IPS-18a (cell line): ENCODE measurements at regions not wholly inside any gene's neighbourhood (a gene's known extent, or its start where the extent isn't known, plus 50 kb on each side); places are given as distances from the start of the nearest gene placed in this dataset.

Source experiments
- H3K27ac ChIP-seq: one replicate; pipeline ENCODE4 v1.5.1; 2013; ENCODE audit warnings: low read length
- H3K27me3 ChIP-seq: one replicate; pipeline ENCODE4 v1.6.1; 2013; ENCODE audit warnings: mild to moderate bottlenecking, low read length; ENCODE audit not compliant: control insufficient read depth, insufficient read depth
- H3K36me3 ChIP-seq: one replicate; pipeline ENCODE4 v1.6.1; 2013; ENCODE audit warnings: low read depth, low read length; ENCODE audit not compliant: control insufficient read depth
- H3K4me1 ChIP-seq: one replicate; pipeline ENCODE4 v1.6.1; 2013; ENCODE audit warnings: low read depth, low read length; ENCODE audit not compliant: control insufficient read depth
- H3K4me3 ChIP-seq: one replicate; pipeline ENCODE4 v1.5.1; 2013; ENCODE audit warnings: low read length
- H3K9ac ChIP-seq: one replicate; pipeline ENCODE4 v1.6.1; 2013; ENCODE audit warnings: mild to moderate bottlenecking, low read length, moderate library complexity
- H3K9me3 ChIP-seq: one replicate; pipeline ENCODE4 v1.6.1; 2013; ENCODE audit warnings: low read depth, low read length; ENCODE audit not compliant: control insufficient read depth

DNA sequence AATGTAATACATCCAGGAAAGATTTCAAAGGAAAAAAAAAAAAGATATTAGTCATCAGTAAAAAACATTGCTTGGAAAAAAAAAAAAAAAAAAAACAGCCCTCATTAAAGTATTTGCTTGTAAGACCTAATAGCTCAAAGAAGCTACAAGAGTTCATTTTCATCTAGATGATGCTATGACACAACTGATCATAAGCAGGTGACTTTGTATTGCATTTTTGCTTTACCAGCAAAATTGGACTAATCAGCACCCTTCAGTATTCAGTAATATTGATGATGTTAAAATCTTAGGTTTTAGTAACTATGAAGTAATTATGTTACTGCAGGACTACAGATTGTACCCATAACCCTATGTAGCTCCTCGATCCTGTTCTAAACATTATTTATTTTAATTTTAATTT, 214.7 kb upstream of the CADM2 start:
- no peak overlapping the region for H3K27ac ChIP-seq
- H3K4me3 ChIP-seq = no peak overlapping the region
- H3K27me3 ChIP-seq = no peaks in the 10 kb centered on the region

DNA sequence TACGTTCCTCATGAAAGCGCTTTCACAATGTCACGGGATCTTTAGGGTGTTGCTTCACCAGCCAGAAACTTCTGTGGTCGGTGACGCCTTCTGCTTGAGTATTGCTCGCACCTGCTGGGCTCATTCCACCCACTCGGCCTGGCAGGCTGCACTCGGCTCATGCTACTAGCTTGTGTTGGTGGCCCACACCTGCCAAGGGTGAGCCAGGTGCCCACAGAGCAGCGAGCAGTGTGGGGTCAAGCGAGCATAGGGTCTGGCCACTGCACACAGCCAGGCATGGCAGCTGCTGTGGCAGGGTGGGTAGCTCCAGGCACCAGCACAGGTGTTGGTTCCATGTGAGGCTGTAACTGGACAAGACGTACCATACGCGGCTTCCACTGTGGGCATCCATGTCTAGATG, 202.9 kb upstream of the CADM2 start:
- Histone ChIP-seq H3K9me3 (no peaks in the 10 kb centered on the region), H3K9ac (no peak overlapping the region), H3K4me3 (no peak overlapping the region), H3K27ac (no peak overlapping the region), H3K4me1 (no peaks in the 10 kb centered on the region), H3K27me3 (no peaks in the 10 kb centered on the region), H3K36me3 (no peaks in the 10 kb centered on the region)

More for the DNA sequence above, 214.7 kb upstream of the CADM2 start:
- Histone ChIP-seq H3K36me3 (no peaks in the 10 kb centered on the region), H3K4me1 (peaks cover 3% of the 10 kb centered on the region), H3K9me3 (no peaks in the 10 kb centered on the region), H3K9ac (no peak overlapping the region)

DNA sequence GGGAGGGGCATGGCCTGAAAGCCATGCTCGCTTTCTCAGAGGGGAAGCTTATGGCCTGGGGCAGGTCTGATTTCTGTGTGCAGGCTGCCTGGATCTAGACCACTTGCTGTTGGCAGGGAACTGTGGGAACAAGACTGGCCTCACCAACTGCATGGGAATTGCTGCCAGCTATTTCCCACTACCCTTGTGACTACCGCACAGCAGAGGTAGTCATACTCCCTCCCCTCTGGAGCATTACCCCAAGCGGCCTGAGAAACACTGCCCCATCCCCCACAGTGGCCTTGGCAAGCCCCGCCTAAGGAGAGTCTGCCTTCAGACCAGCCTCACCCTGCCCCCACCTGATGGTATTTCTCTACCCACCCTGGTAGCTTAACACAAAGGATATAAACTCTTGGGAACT, 199.4 kb upstream of the CADM2 start:
- H3K36me3 ChIP-seq = no peaks in the 10 kb centered on the region
- no peaks in the 10 kb centered on the region for H3K27me3 ChIP-seq
- no peak overlapping the region for H3K9ac ChIP-seq
- no peak overlapping the region for H3K4me3 ChIP-seq
- H3K4me1 ChIP-seq = no peaks in the 10 kb centered on the region
- H3K9me3 ChIP-seq = no peaks in the 10 kb centered on the region
- no peak overlapping the region for H3K27ac ChIP-seq

- Histone ChIP-seq H3K27me3 (no peaks in the 10 kb centered on the region), H3K27ac (no peak overlapping the region), H3K4me3 (no peak overlapping the region), H3K9ac (no peak overlapping the region), H3K9me3 (no peaks in the 10 kb centered on the region), H3K4me1 (no peaks in the 10 kb centered on the region), H3K36me3 (no peaks in the 10 kb centered on the region)
Measured at GRCh38 chr3:84772841-84773240, 185.9 kb upstream of the CADM2 start.

DNA sequence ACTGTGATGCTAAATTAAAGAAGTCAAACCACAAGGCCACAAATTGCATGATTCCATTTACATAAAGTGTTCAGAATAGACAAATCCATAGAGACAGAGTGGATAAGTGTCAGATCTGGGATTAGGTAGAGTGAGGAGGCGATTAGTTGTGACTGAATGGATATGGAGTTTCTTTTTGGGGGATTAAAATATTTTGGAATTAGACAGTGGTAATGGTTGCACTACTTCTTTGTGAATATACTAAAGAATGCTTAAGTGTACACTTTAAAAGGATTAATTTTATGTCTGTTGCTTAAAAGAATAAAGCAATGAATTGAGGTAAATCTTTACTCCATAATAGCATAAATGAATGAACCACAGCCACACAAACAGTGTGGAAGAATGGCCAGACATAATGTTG, 175.5 kb upstream of the CADM2 start:
- Histone ChIP-seq H3K9me3 (no peaks in the 10 kb centered on the region), H3K27ac (no peak overlapping the region), H3K36me3 (no peaks in the 10 kb centered on the region), H3K4me1 (no peaks in the 10 kb centered on the region), H3K4me3 (no peak overlapping the region), H3K27me3 (no peaks in the 10 kb centered on the region), H3K9ac (no peak overlapping the region)

- Histone ChIP-seq H3K4me3 (no peak overlapping the region), H3K9ac (no peak overlapping the region), H3K4me1 (no peaks in the 10 kb centered on the region), H3K36me3 (no peaks in the 10 kb centered on the region), H3K27me3 (no peaks in the 10 kb centered on the region), H3K27ac (no peak overlapping the region), H3K9me3 (peaks cover 5% of the 10 kb centered on the region)
Measured at GRCh38 chr3:84789961-84790360, 168.8 kb upstream of the CADM2 start.

DNA sequence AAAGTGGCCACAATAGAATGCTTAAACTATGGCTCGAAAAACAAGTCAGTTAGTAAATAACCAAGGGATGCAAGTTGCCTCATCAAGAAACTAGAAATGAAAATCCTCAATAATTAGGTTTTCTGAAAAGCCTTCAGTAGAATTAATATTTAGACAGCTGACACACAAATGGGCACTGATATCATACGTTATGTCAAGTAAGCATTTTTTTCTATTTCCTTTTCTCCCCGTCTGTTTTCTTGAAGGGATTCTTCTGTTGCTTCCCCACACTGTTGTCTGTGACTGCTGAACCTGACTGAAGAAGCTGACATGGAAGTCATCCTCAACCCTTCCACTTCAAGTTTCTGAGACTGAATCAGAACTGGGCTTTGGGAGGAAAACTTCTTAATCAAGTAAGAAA, 151.8 kb upstream of the CADM2 start:
- Histone ChIP-seq H3K27ac (no peak overlapping the region), H3K4me1 (peaks cover 6% of the 10 kb centered on the region), H3K9ac (no peak overlapping the region), H3K27me3 (no peaks in the 10 kb centered on the region), H3K4me3 (no peak overlapping the region), H3K9me3 (no peaks in the 10 kb centered on the region), H3K36me3 (no peaks in the 10 kb centered on the region)

- H3K27ac ChIP-seq = no peak overlapping the region
- no peaks in the 10 kb centered on the region for H3K27me3 ChIP-seq
- no peaks in the 10 kb centered on the region for H3K36me3 ChIP-seq
- H3K9ac ChIP-seq = no peak overlapping the region
- peaks cover 7% of the 10 kb centered on the region for H3K9me3 ChIP-seq
- no peaks in the 10 kb centered on the region for H3K4me1 ChIP-seq
- H3K4me3 ChIP-seq = no peak overlapping the region
Measured at GRCh38 chr3:84820126-84820525, 138.7 kb upstream of the CADM2 start.

GRCh38 chr3:84820906-84821305, 137.9 kb upstream of the CADM2 start:
- Histone ChIP-seq H3K4me1 (no peaks in the 10 kb centered on the region), H3K27ac (no peak overlapping the region), H3K9me3 (peaks cover 7% of the 10 kb centered on the region), H3K36me3 (no peaks in the 10 kb centered on the region), H3K4me3 (no peak overlapping the region), H3K27me3 (no peaks in the 10 kb centered on the region), H3K9ac (no peak overlapping the region)

GRCh38 chr3:84825817-84826216, 133.0 kb upstream of the CADM2 start:
- H3K4me1 ChIP-seq = no peaks in the 10 kb centered on the region
- no peak overlapping the region for H3K27ac ChIP-seq
- no peak overlapping the region for H3K4me3 ChIP-seq
- H3K9me3 ChIP-seq = no peaks in the 10 kb centered on the region
- no peaks in the 10 kb centered on the region for H3K36me3 ChIP-seq
- no peaks in the 10 kb centered on the region for H3K27me3 ChIP-seq
- no peak overlapping the region for H3K9ac ChIP-seq

DNA sequence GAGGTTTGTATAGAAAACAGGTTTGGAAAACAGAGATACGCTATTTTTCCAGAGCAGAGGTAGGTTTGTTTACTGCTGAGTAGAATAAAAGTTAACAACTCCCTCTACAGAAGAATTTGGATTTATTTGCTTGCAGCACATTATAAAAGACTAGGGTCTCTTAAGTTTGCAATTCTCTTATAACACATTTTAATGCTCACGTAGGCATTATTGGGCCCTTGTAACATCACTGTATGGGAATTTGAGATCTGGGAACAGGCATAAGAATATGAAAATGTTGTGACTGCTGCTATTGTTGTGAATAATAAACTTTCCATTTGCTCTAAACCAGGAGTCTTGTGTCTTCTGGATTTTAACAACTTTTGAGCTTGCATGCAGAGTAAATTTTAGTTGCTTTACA, 128.3 kb upstream of the CADM2 start:
- H3K9me3 ChIP-seq = no peaks in the 10 kb centered on the region
- H3K27me3 ChIP-seq = no peaks in the 10 kb centered on the region

GRCh38 chr3:84835366-84835765, 123.4 kb upstream of the CADM2 start:
- Histone ChIP-seq H3K27me3 (no peaks in the 10 kb centered on the region), H3K9me3 (no peaks in the 10 kb centered on the region), H3K4me3 (no peak overlapping the region), H3K36me3 (no peaks in the 10 kb centered on the region), H3K9ac (no peak overlapping the region), H3K27ac (no peak overlapping the region), H3K4me1 (peaks cover 22% of the 10 kb centered on the region)

More for the DNA sequence above, 128.3 kb upstream of the CADM2 start:
- no peak overlapping the region for H3K9ac ChIP-seq
- no peaks in the 10 kb centered on the region for H3K36me3 ChIP-seq
- no peak overlapping the region for H3K4me3 ChIP-seq
- peaks cover 2% of the 10 kb centered on the region for H3K4me1 ChIP-seq
- no peak overlapping the region for H3K27ac ChIP-seq
